HG03135 (cell line): ENCODE measurements at regions not wholly inside any gene's neighbourhood (a gene's known extent, or its start where the extent isn't known, plus 50 kb on each side); places are given as distances from the start of the nearest gene placed in this dataset.
"Not testable (repeated sequence)": the region's sequence is repeated elsewhere in the genome, so short reads cannot be mapped to it uniquely, and the experiment has no call there.

Experiments
- ATAC-seq: cut with Tn5 transposase; IDR thresholded peaks from one replicate; pipeline ENCODE4 v1.9.1; 2021; ENCODE audit warnings: mild to moderate bottlenecking, moderate library complexity; ENCODE audit not compliant: unreplicated experiment

GRCh38 chr9:66601472-66601871, 299.1 kb upstream of the ZNF658 start:
- not testable (repeated sequence) for ATAC-seq

GRCh38 chr9:66631521-66632046, 268.9 kb upstream of the ZNF658 start:
- not testable (repeated sequence) for ATAC-seq

GRCh38 chr9:66647675-66648074, 252.8 kb upstream of the ZNF658 start:
- ATAC-seq: not testable (repeated sequence)

- not testable (repeated sequence) for ATAC-seq
Measured at GRCh38 chr9:66690242-66690641, 210.3 kb upstream of the ZNF658 start.

- ATAC-seq: not testable (repeated sequence)
Measured at GRCh38 chr9:66695561-66696240, 204.8 kb upstream of the ZNF658 start.

GRCh38 chr9:66697343-66698065, 203.0 kb upstream of the ZNF658 start:
- not testable (repeated sequence) for ATAC-seq

GRCh38 chr9:66698066-66698455, 202.5 kb upstream of the ZNF658 start:
- ATAC-seq: not testable (repeated sequence)

GRCh38 chr9:66701411-66702377, 198.8 kb upstream of the ZNF658 start:
- peak; percentile 52 for ATAC-seq

GRCh38 chr9:66711553-66711952, 189.0 kb upstream of the ZNF658 start:
- not testable (repeated sequence) for ATAC-seq

GRCh38 chr9:66712870-66713269, 187.7 kb upstream of the ZNF658 start:
- peak; percentile 77 for ATAC-seq

- ATAC-seq: not testable (repeated sequence)
Measured at GRCh38 chr9:66713552-66713951, 187.0 kb upstream of the ZNF658 start.

- not testable (repeated sequence) for ATAC-seq
Measured at GRCh38 chr9:66720845-66721244, 179.7 kb upstream of the ZNF658 start.

GRCh38 chr9:66727540-66727939, 173.0 kb upstream of the ZNF658 start:
- ATAC-seq: not testable (repeated sequence)

GRCh38 chr9:66736686-66737085, 163.8 kb upstream of the ZNF658 start:
- ATAC-seq: not testable (repeated sequence)

GRCh38 chr9:66738418-66738817, 162.1 kb upstream of the ZNF658 start:
- not testable (repeated sequence) for ATAC-seq

- ATAC-seq: not testable (repeated sequence)
Measured at GRCh38 chr9:66740136-66740535, 160.4 kb upstream of the ZNF658 start.

- ATAC-seq: not testable (repeated sequence)
Measured at GRCh38 chr9:66745846-66746245, 154.7 kb upstream of the ZNF658 start.

GRCh38 chr9:66752324-66752923, 148.1 kb upstream of the ZNF658 start:
- not testable (repeated sequence) for ATAC-seq

- not testable (repeated sequence) for ATAC-seq
Measured at GRCh38 chr9:66759825-66760492, 140.6 kb upstream of the ZNF658 start.
